OCI-LY1 (cell line): ENCODE measurements at regions not wholly inside any gene's neighbourhood (a gene's known extent, or its start where the extent isn't known, plus 50 kb on each side); places are given as distances from the start of the nearest gene placed in this dataset.
A peak's percentile ranks its signal among the peaks of the same experiment; 100 is the strongest.

Experiments
- H2AFZ ChIP-seq: fragments of 200-600 bp; sonication (generic), shearing (Covaris generic); 2 replicates; pipeline ENCODE4 v1.6.0; 2014; ENCODE audit warnings: antibody characterized with exemption, mild to moderate bottlenecking, low read length
- H3F3A ChIP-seq: fragments of 200-600 bp; sonication (generic), shearing (Covaris generic); 2 replicates; pipeline ENCODE4 v1.6.0; 2014; ENCODE audit warnings: mild to moderate bottlenecking, antibody characterized with exemption, low read length, moderate library complexity; ENCODE audit not compliant: insufficient read depth
- H3K27ac ChIP-seq: fragments of 200-600 bp; sonication (generic); 2 replicates; pipeline ENCODE4 v1.5.1; 2014; ENCODE audit warnings: low read length, mixed run types, mild to moderate bottlenecking, low read depth; ENCODE audit not compliant: poor library complexity, severe bottlenecking
- H3K27me3 ChIP-seq: fragments of 200-600 bp; sonication (generic); 2 replicates; pipeline ENCODE4 v1.6.0; 2014; ENCODE audit warnings: antibody characterized with exemption, mild to moderate bottlenecking, low read length, moderate library complexity; ENCODE audit not compliant: insufficient read depth
- H3K36me3 ChIP-seq: fragments of 200-600 bp; sonication (generic); 2 replicates; pipeline ENCODE4 v1.6.1; 2014; ENCODE audit warnings: mild to moderate bottlenecking, antibody characterized with exemption, low read length, moderate library complexity, mixed read lengths; ENCODE audit not compliant: insufficient read depth
- H3K4me1 ChIP-seq: fragments of 200-600 bp; sonication (generic); 2 replicates; pipeline ENCODE4 v1.5.1; 2014; ENCODE audit warnings: mild to moderate bottlenecking, low read length, moderate library complexity; ENCODE audit not compliant: insufficient read depth, severe bottlenecking
- H3K4me2 ChIP-seq: fragments of 200-600 bp; sonication (generic), shearing (Covaris generic); 2 replicates; pipeline ENCODE4 v1.6.1; 2014; ENCODE audit warnings: low read length
- H3K4me3 ChIP-seq: fragments of 200-600 bp; sonication (generic); 2 replicates; pipeline ENCODE4 v1.5.1; 2014; ENCODE audit warnings: low read length, low read depth, mild to moderate bottlenecking, mixed read lengths; ENCODE audit not compliant: poor library complexity, severe bottlenecking
- H3K79me2 ChIP-seq: fragments of 200-600 bp; shearing (Covaris generic); 2 replicates; pipeline ENCODE4 v1.6.1; 2016; ENCODE audit warnings: mixed run types, low read length, mixed read lengths; ENCODE audit not compliant: insufficient read depth
- H3K9ac ChIP-seq: fragments of 200-600 bp; sonication (generic), shearing (Covaris generic); 2 replicates; pipeline ENCODE4 v1.6.1; 2014; ENCODE audit warnings: mild to moderate bottlenecking, low read length, mixed read lengths
- H3K9me2 ChIP-seq: fragments of 200-600 bp; sonication (generic), shearing (Covaris generic); 2 replicates; pipeline ENCODE4 v1.6.1; 2014; ENCODE audit warnings: low read depth, mild to moderate bottlenecking, low read length, mixed read lengths
- H3K9me3 ChIP-seq: fragments of 200-600 bp; shearing (Covaris generic); 2 replicates; pipeline ENCODE4 v1.6.1; 2014; ENCODE audit warnings: low read length, mixed read lengths
- H4K20me1 ChIP-seq: fragments of 200-600 bp; sonication (generic), shearing (Covaris generic); 2 replicates; pipeline ENCODE4 v1.6.0; 2016; ENCODE audit warnings: mild to moderate bottlenecking, low read length; ENCODE audit not compliant: insufficient read depth
- EZH2 ChIP-seq: fragments of 200-600 bp; sonication (generic), shearing (Covaris generic); IDR thresholded peaks from 2 replicates; pipeline ENCODE4 v1.8.0; 2017; ENCODE audit warnings: borderline replicate concordance, mixed run types, mild to moderate bottlenecking, antibody characterized with exemption, low read length, moderate library complexity, mixed read lengths
- TF ChIP-seq, protein P1 (sequence below): fragments of 200-600 bp; sonication (generic), shearing (Covaris generic); IDR thresholded peaks from 2 replicates; pipeline ENCODE4 v1.5.1; 2017; ENCODE audit warnings: mild to moderate bottlenecking, antibody characterized with exemption, low read length, moderate library complexity, mixed read lengths

DNA sequence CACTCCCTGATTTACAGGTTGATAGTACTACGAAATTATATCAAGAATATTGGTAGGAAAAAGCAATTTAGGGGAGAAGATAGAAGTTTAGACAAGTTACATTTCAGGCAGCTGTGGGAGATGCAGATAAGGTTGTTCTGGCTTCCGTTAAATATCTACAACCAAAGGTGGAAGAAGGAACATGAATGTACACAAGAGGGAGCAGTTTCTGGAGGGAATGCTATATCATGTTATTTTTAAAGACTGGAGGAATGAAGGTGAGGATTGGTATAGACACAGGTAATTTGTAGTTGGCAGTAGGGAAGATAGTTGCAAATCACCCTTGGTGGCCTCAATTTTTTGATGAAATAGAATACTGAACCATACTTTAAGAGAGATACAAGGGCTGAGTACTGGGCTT lies 187.3 kb upstream of the NMUR2 start:
- no peak overlapping the region for H2AFZ ChIP-seq
- H3K27ac ChIP-seq, result no peak overlapping the region
- no peaks in the 10 kb centered on the region for H3K36me3 ChIP-seq
- no peaks in the 10 kb centered on the region for H3K9me2 ChIP-seq
- H3K4me2 ChIP-seq, result no peak overlapping the region
- no peaks in the 10 kb centered on the region for H3K9me3 ChIP-seq
- H3K4me1 ChIP-seq, result no peaks in the 10 kb centered on the region
- H3K4me3 ChIP-seq, result no peak overlapping the region
- H3F3A ChIP-seq, result no peaks in the 10 kb centered on the region
- H3K27me3 ChIP-seq, result no peaks in the 10 kb centered on the region
- no peak overlapping the region for H3K9ac ChIP-seq
- no peaks in the 10 kb centered on the region for H4K20me1 ChIP-seq
- TF ChIP-seq EZH2, result no peak
- TF ChIP-seq, protein P1, sequence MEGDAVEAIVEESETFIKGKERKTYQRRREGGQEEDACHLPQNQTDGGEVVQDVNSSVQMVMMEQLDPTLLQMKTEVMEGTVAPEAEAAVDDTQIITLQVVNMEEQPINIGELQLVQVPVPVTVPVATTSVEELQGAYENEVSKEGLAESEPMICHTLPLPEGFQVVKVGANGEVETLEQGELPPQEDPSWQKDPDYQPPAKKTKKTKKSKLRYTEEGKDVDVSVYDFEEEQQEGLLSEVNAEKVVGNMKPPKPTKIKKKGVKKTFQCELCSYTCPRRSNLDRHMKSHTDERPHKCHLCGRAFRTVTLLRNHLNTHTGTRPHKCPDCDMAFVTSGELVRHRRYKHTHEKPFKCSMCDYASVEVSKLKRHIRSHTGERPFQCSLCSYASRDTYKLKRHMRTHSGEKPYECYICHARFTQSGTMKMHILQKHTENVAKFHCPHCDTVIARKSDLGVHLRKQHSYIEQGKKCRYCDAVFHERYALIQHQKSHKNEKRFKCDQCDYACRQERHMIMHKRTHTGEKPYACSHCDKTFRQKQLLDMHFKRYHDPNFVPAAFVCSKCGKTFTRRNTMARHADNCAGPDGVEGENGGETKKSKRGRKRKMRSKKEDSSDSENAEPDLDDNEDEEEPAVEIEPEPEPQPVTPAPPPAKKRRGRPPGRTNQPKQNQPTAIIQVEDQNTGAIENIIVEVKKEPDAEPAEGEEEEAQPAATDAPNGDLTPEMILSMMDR, result no peak
- H3K79me2 ChIP-seq, result no peaks in the 10 kb centered on the region

DNA sequence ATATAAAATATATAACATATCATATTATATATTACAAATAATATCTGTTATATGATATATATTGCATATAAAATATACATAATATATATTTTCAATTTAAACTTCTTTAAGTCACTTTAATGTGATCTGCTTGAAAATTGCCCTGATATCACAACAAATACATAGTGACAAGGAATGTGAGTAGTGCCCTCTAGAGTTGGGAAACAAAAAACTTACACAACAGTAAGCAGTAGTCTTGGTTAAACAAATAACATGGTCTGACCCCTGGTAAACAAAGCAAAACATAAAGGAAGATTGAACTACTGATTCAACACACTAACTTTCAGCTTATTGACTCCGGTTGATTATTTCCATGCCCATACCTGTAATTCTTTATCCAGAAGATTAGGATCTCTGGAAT lies 188.3 kb upstream of the NMUR2 start:
- no peak overlapping the region for H3K27ac ChIP-seq
- H3K9me2 ChIP-seq, result no peaks in the 10 kb centered on the region
- no peaks in the 10 kb centered on the region for H3K4me1 ChIP-seq
- no peaks in the 10 kb centered on the region for H3K36me3 ChIP-seq
- H3K79me2 ChIP-seq, result no peaks in the 10 kb centered on the region
- no peak overlapping the region for H3K9ac ChIP-seq
- H3K27me3 ChIP-seq, result no peaks in the 10 kb centered on the region
- H3K9me3 ChIP-seq, result no peaks in the 10 kb centered on the region
- H3K4me2 ChIP-seq, result no peak overlapping the region
- H3F3A ChIP-seq, result no peaks in the 10 kb centered on the region
- H3K4me3 ChIP-seq, result no peak overlapping the region
- TF ChIP-seq, protein P1, result peak; percentile 15; the same call in 1 of the 2 replicates
- TF ChIP-seq EZH2, result no peak
- H2AFZ ChIP-seq, result no peak overlapping the region
- no peaks in the 10 kb centered on the region for H4K20me1 ChIP-seq

DNA sequence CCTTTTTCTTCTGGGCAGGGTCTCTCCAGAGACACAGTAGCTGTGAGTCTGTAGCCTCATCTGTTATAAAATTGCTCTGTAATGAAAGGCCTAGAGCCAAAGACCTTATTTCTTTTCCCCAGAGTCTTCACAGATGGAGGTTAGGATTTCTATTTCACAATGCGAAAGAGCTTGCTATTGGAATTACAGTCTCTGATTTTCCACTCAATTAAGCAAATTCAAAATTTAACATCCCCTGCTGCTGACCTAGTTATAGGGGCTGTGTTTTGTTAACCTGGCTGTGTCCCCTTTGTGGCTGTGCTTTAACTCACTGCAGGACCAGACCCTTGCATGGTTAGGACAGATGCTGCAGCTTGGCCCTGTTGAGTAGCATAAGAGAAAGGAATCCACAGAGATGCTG lies 190.3 kb upstream of the NMUR2 start:
- Histone ChIP-seq H3K9ac (no peak overlapping the region), H4K20me1 (no peaks in the 10 kb centered on the region), H3K4me3 (no peak overlapping the region), H3K27ac (no peak overlapping the region), H3K27me3 (no peaks in the 10 kb centered on the region), H3K79me2 (no peaks in the 10 kb centered on the region), H3K4me1 (no peaks in the 10 kb centered on the region), H2AFZ (no peak overlapping the region), H3F3A (no peaks in the 10 kb centered on the region), H3K36me3 (no peaks in the 10 kb centered on the region), H3K4me2 (no peak overlapping the region), H3K9me3 (no peaks in the 10 kb centered on the region), H3K9me2 (no peaks in the 10 kb centered on the region)
- no peak for TF ChIP-seq EZH2
- TF ChIP-seq, protein P1, result no peak
